ENCODE measurements at regions not wholly inside any gene's neighbourhood (a gene's known extent, or its start where the extent isn't known, plus 50 kb on each side); places are given as distances from the start of the nearest gene placed in this dataset.
"Not testable (repeated sequence)": the region's sequence is repeated elsewhere in the genome, so short reads cannot be mapped to it uniquely, and the experiment has no call there.

GRCh38 chr10:78212060-78212785 lies 178.6 kb downstream of the RPS24 start:
- no peak for DNase-seq

GRCh38 chr10:78212786-78213175 lies 179.1 kb downstream of the RPS24 start:
- DNase-seq = no peak

- no peak for DNase-seq
Observed at GRCh38 chr10:78214955-78215354, 181.3 kb downstream of the RPS24 start.

GRCh38 chr10:78215645-78216044 lies 182.0 kb downstream of the RPS24 start:
- no peak for DNase-seq

GRCh38 chr10:78217336-78217735 lies 183.7 kb downstream of the RPS24 start:
- no peak for DNase-seq

DNA sequence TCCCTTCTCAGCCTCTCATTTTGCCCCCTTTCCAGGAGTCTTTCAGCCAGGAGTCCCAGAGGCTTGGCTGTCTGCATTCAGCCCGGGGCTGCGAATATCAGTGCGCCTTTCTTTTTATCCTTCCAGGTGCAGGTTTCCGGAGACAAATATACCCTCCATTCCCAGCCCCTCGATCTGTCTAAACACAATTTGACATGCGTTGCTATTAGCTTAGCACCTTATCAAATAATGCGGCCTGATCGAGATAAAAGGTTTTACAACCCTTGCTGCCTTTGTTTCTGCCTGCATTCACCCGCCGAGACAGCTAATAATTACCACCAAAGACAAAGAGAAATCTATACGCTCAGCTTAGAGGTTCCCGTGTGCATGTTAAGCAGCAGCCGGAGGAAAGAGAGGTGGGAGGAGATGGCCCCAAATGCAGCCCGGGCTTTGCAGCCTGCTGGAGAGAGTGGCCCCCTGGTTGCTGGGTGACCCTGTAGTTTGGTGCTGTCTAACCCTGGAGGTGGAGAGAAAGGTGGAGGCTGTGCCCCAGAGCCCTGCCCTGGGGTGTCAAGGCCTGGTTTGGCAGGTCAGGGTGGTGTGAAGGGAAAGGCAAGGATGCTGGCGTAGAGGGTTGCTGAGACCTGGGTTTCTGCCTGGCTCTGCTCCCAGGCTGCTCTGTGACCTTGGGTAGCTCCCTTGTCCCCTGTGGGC lies 185.3 kb downstream of the RPS24 start:
- no peak for DNase-seq

GRCh38 chr10:78219568-78219967 lies 185.9 kb downstream of the RPS24 start:
- DNase-seq = not testable (repeated sequence)

DNA sequence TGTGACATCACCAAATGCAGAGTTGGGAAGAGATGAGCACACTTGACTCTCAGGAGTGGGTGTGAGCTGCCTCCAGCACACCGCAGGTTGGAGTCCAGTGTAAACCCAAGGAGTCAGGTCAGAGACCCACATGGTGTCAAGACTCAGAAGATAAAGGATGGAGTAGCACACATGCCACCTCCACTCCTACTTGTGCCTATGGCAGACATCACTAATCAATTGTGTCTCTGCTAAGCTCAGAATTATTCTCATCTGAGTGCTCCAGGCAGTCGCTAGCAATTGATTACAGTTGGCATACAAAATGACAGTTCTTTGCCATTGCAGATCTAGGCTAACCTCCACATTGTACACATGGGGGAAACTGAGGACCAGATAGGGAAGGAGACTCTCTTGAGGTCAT lies 187.1 kb downstream of the RPS24 start:
- no peak for DNase-seq

GRCh38 chr10:78222096-78222790 lies 188.6 kb downstream of the RPS24 start:
- DNase-seq = no peak

GRCh38 chr10:78223088-78223487 lies 189.4 kb downstream of the RPS24 start:
- no peak for DNase-seq

DNA sequence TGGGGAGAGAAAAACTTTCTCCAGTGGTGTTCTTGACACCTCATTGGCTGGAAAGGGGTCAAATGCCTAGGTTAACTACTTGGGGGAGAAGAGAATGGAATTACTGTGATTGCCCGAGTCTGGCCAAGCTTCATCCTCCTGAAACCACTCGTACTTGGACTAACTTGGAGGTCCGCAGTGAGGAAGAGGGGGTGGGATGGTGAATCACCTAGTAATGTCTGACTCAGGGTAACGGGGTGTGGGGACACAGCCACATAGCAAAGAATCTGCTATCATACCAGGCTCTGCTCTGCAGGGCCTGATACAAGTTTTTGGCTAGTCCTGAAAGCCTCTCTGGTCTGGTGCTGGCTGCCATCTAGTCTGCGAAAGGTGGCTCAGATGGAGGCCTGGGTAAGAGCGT lies 190.9 kb downstream of the RPS24 start:
- no peak for DNase-seq

DNA sequence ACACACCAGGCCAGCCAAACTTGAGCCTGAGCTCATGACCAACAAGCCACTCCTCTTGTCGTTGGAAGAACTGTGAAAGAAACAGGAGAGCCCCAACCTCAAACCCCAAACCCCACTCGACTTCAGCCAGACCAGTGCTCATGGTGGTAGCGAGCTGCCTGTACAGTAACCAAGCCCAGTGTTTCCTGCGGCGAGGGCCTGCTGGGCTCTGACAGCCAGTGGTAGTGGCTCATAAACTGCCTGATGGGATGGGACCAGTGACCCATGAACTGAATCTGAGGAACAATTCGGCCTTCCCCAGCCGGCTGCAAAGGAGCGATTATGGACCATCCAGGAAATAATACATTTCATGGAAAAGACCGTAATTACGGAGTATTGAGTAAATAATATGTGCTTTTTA lies 191.9 kb downstream of the RPS24 start:
- no peak for DNase-seq

DNA sequence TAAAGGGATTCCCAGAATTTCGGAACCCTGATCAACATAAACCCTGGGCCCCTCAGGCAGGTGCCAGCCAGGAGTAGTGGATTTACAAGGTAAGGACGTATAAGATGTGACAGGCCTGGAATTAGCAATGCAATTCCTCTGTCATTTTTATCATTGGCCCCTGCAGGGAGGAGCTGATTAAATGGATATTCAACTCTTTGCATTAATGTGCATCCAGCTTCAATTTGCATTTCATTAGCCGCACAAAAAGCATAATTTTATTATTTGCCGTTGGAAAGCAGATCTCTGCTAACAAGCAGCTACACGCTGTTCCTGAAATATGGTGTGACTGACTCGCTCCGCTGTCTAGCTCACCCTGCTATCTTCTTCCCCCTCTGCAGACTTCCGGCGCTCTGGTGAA lies 195.8 kb downstream of the RPS24 start:
- no peak for DNase-seq

- no peak for DNase-seq
Observed at GRCh38 chr10:78229950-78230675, 196.4 kb downstream of the RPS24 start.

GRCh38 chr10:78231327-78231726 lies 197.7 kb downstream of the RPS24 start:
- DNase-seq = no peak

DNA sequence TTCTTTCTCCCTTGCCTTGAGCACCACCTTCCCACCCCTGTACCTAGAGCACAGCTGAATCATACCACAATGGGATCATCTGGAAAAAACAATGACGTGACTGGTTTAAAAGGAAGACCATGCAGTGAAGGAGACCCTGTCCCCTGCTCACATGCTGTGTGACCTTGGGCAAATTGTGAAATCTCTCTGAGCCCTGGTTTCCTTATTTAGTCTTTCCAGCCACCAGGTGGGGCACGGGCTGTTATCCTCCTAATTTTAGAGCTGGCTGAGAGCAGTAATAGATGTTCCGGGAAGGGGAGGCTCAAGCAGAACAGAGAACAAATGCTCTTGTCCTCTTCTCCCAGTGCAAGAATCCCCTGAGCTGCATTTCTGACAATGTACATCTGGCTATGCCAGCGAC lies 198.3 kb downstream of the RPS24 start:
- no peak for DNase-seq

GRCh38 chr10:78236416-78237015 lies 202.9 kb downstream of the RPS24 start:
- DNase-seq = no peak

- not testable (repeated sequence) for DNase-seq
Observed at GRCh38 chr10:78237951-78238350, 204.3 kb downstream of the RPS24 start.

DNA sequence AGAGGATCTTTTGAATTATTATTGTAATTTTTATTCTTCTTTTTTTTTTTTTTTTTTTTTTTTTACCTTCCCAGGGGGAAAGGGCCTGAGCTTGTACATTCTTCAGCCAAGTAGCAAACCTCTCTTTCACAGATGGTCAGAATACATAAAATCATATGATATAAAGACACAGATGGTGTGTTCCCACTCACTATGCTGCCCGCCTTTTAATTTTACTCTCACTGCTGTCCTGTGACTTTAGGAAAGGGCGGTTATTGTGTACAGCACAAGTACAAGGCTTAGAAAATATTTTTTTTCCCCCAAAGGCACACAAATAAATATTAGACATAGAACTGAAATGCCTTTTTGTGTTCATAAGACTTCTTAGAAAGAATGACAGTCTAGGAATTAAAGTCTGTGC lies 213.6 kb downstream of the RPS24 start:
- no peak for DNase-seq

GRCh38 chr10:78247821-78248220 lies 214.2 kb downstream of the RPS24 start:
- DNase-seq = no peak

DNA sequence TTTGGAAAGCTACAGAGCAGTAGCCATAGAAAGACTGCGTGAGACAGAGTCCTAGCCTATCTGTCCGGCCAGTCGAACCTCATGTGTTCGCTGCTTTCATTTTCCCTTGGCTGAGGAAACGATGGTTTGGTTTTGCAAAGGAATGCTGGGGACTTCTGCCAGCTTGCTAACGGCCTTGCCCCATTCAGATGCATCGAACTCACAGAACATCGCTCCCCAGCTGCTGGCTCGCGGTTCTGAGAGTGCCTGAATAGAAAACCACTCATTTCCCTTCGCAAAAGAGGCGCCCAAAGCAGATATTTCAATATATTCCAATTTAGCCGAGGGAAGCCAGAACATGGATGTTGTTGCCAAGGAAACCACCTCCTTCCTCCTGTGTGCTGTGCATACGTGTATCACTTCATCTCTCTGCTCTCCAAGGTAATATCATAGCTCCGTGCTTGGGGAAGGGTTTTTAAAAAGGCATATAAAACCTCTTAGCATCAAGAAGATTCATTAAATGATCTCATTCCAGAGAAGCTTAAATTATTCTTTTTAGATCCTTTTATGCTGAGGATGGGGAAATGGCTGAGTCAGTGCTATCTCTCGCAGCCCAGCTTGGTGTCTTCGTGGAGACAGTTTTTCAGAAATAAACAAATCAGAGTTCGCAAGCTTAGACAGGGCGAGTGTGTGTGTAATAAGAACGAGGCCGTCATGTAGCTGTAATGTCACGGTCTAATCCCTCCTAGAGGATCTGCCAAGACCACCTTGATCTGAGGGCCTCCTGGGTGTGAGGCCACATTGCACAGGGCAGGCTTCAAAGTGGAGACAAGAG lies 215.2 kb downstream of the RPS24 start:
- DNase-seq = no peak

DNA sequence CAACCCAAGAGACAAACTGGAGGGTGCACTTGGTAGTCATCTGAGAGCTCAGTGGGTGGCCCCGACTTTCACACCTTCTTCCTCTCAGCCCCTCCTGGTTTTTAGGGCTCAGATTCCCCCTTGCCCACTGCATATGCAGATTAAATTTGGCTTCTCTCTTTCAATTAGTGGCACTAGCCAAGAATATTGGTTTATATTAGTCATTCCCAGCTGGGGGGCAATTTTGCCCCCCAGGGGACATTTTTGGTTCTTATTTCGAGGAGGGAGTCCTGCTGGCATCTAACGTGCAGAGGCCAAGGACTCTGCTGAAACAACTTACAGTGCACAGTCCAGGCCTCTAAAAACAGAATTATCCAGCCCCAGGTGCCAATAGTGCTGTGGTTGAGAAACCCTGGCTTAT lies 216.0 kb downstream of the RPS24 start:
- no peak for DNase-seq

All from stimulated activated CD8-positive, alpha-beta memory T cell treated with anti-CD3 and anti-CD28 coated beads, Interleukin-4, amount 100 ng/mL, for 48 hours (primary cell).